Inflammatory macrophage (primary cell): ENCODE measurements at regions not wholly inside any gene's neighbourhood (a gene's known extent, or its start where the extent isn't known, plus 50 kb on each side); places are given as distances from the start of the nearest gene placed in this dataset.
"Not testable (repeated sequence)": the region's sequence is repeated elsewhere in the genome, so short reads cannot be mapped to it uniquely, and the experiment has no call there.

Experiments
- DNase-seq, 2 donors: peaks; one replicate each; pipeline ENCODE4 v3.0.0-alpha.2; 2020 to 2022

GRCh38 chr4:115200201-115201041, 87.0 kb upstream of the NDST4 start:
- DNase-seq = not testable (repeated sequence)

GRCh38 chr4:115194612-115195011, 81.2 kb upstream of the NDST4 start:
- DNase-seq = not testable (repeated sequence)

GRCh38 chr4:115190529-115190928, 77.1 kb upstream of the NDST4 start:
- DNase-seq = no peak

- no peak for DNase-seq
Observed at GRCh38 chr4:115187136-115187535, 73.7 kb upstream of the NDST4 start.

- not testable (repeated sequence) for DNase-seq
Observed at GRCh38 chr4:115179438-115180062, 66.1 kb upstream of the NDST4 start.

- DNase-seq = not testable (repeated sequence)
Observed at GRCh38 chr4:115178687-115179086, 65.3 kb upstream of the NDST4 start.

GRCh38 chr4:115171220-115171619, 57.8 kb upstream of the NDST4 start:
- no peak for DNase-seq

GRCh38 chr4:115165503-115165902, 52.1 kb upstream of the NDST4 start:
- no peak for DNase-seq
